ENCODE measurements at regions not wholly inside any gene's neighbourhood (a gene's known extent, or its start where the extent isn't known, plus 50 kb on each side); places are given as distances from the start of the nearest gene placed in this dataset.

- 94% methylated on average over 6 of the region's 7 CpGs for WGBS (ENCODE audit: insufficient coverage, low lambda C conversion rate)
- Histone ChIP-seq H3K4me1 (ENCODE audit: control insufficient read depth, insufficient read depth, low read length) (no peaks in the 10 kb centered on the region), H3K27ac (ENCODE audit: low read length) (no peak overlapping the region), H3K27me3 (ENCODE audit: control insufficient read depth, insufficient read depth, low read length) (no peaks in the 10 kb centered on the region), H3K9me3 (ENCODE audit: control insufficient read depth, low read depth, low read length) (no peaks in the 10 kb centered on the region), H3K4me3 (ENCODE audit: low read length) (no peak overlapping the region), H3K36me3 (ENCODE audit: control insufficient read depth, insufficient read depth, low read length) (no peaks in the 10 kb centered on the region)
- DNase-seq: no peak
Measured at GRCh38 chr4:171644430-171645057, 168.7 kb upstream of the GALNTL6 start.

GRCh38 chr4:171639540-171639939, 173.7 kb upstream of the GALNTL6 start:
- H3K4me3 ChIP-seq (ENCODE audit: low read length): no peak overlapping the region
- no peak overlapping the region for H3K27ac ChIP-seq (ENCODE audit: low read length)
- no peaks in the 10 kb centered on the region for H3K4me1 ChIP-seq (ENCODE audit: control insufficient read depth, insufficient read depth, low read length)
- no peaks in the 10 kb centered on the region for H3K36me3 ChIP-seq (ENCODE audit: control insufficient read depth, insufficient read depth, low read length)
- DNase-seq: no peak
- no peaks in the 10 kb centered on the region for H3K9me3 ChIP-seq (ENCODE audit: control insufficient read depth, low read depth, low read length)
- 71% methylated on average over 4 of the region's 5 CpGs for WGBS (ENCODE audit: insufficient coverage, low lambda C conversion rate)
- no peaks in the 10 kb centered on the region for H3K27me3 ChIP-seq (ENCODE audit: control insufficient read depth, insufficient read depth, low read length)

- Histone ChIP-seq H3K9me3 (ENCODE audit: control insufficient read depth, low read depth, low read length) (no peaks in the 10 kb centered on the region), H3K4me3 (ENCODE audit: low read length) (no peak overlapping the region), H3K27ac (ENCODE audit: low read length) (no peak overlapping the region), H3K36me3 (ENCODE audit: control insufficient read depth, insufficient read depth, low read length) (no peaks in the 10 kb centered on the region), H3K4me1 (ENCODE audit: control insufficient read depth, insufficient read depth, low read length) (no peaks in the 10 kb centered on the region), H3K27me3 (ENCODE audit: control insufficient read depth, insufficient read depth, low read length) (no peaks in the 10 kb centered on the region)
- WGBS (ENCODE audit: insufficient coverage, low lambda C conversion rate): 100% methylated on average over 2 of the region's 2 CpGs
- no peak for DNase-seq
Measured at GRCh38 chr4:171636606-171637005, 176.6 kb upstream of the GALNTL6 start.

- H3K9me3 ChIP-seq (ENCODE audit: control insufficient read depth, low read depth, low read length): no peaks in the 10 kb centered on the region
- no peaks in the 10 kb centered on the region for H3K27me3 ChIP-seq (ENCODE audit: control insufficient read depth, insufficient read depth, low read length)
- WGBS (ENCODE audit: insufficient coverage, low lambda C conversion rate): no CpG with 5 or more reads among the region's 18 CpGs
- no peaks in the 10 kb centered on the region for H3K4me1 ChIP-seq (ENCODE audit: control insufficient read depth, insufficient read depth, low read length)
- H3K36me3 ChIP-seq (ENCODE audit: control insufficient read depth, insufficient read depth, low read length): no peaks in the 10 kb centered on the region
- no peak overlapping the region for H3K4me3 ChIP-seq (ENCODE audit: low read length)
- DNase-seq: no peak
- H3K27ac ChIP-seq (ENCODE audit: low read length): no peak overlapping the region
Measured at GRCh38 chr4:171629737-171630136, 183.5 kb upstream of the GALNTL6 start.

GRCh38 chr4:171629182-171629581, 184.0 kb upstream of the GALNTL6 start:
- Histone ChIP-seq H3K4me3 (ENCODE audit: low read length) (no peak overlapping the region), H3K9me3 (ENCODE audit: control insufficient read depth, low read depth, low read length) (no peaks in the 10 kb centered on the region), H3K27ac (ENCODE audit: low read length) (no peak overlapping the region), H3K27me3 (ENCODE audit: control insufficient read depth, insufficient read depth, low read length) (no peaks in the 10 kb centered on the region), H3K36me3 (ENCODE audit: control insufficient read depth, insufficient read depth, low read length) (no peaks in the 10 kb centered on the region), H3K4me1 (ENCODE audit: control insufficient read depth, insufficient read depth, low read length) (no peaks in the 10 kb centered on the region)
- no peak for DNase-seq
- 86% methylated on average over 1 of the region's 3 CpGs for WGBS (ENCODE audit: insufficient coverage, low lambda C conversion rate)

- DNase-seq: no peak
- Histone ChIP-seq H3K36me3 (ENCODE audit: control insufficient read depth, insufficient read depth, low read length) (no peaks in the 10 kb centered on the region), H3K9me3 (ENCODE audit: control insufficient read depth, low read depth, low read length) (no peaks in the 10 kb centered on the region), H3K4me3 (ENCODE audit: low read length) (no peak overlapping the region), H3K27ac (ENCODE audit: low read length) (no peak overlapping the region), H3K27me3 (ENCODE audit: control insufficient read depth, insufficient read depth, low read length) (no peaks in the 10 kb centered on the region), H3K4me1 (ENCODE audit: control insufficient read depth, insufficient read depth, low read length) (no peaks in the 10 kb centered on the region)
- 100% methylated on average over 1 of the region's 4 CpGs for WGBS (ENCODE audit: insufficient coverage, low lambda C conversion rate)
Measured at GRCh38 chr4:171626554-171626953, 186.7 kb upstream of the GALNTL6 start.

- no CpG with 5 or more reads among the region's 3 CpGs for WGBS (ENCODE audit: insufficient coverage, low lambda C conversion rate)
Measured at GRCh38 chr4:171622729-171623128, 190.5 kb upstream of the GALNTL6 start.

GRCh38 chr4:171621646-171622045, 191.6 kb upstream of the GALNTL6 start:
- no peak for DNase-seq
- H3K27ac ChIP-seq (ENCODE audit: low read length): no peak overlapping the region
- H3K4me1 ChIP-seq (ENCODE audit: control insufficient read depth, insufficient read depth, low read length): no peaks in the 10 kb centered on the region
- H3K36me3 ChIP-seq (ENCODE audit: control insufficient read depth, insufficient read depth, low read length): no peaks in the 10 kb centered on the region
- no peak overlapping the region for H3K4me3 ChIP-seq (ENCODE audit: low read length)
- H3K27me3 ChIP-seq (ENCODE audit: control insufficient read depth, insufficient read depth, low read length): no peaks in the 10 kb centered on the region
- H3K9me3 ChIP-seq (ENCODE audit: control insufficient read depth, low read depth, low read length): no peaks in the 10 kb centered on the region

More at GRCh38 chr4:171622729-171623128, 190.5 kb upstream of the GALNTL6 start:
- no peak for DNase-seq
- H3K4me1 ChIP-seq (ENCODE audit: control insufficient read depth, insufficient read depth, low read length): no peaks in the 10 kb centered on the region
- no peak overlapping the region for H3K4me3 ChIP-seq (ENCODE audit: low read length)
- H3K27ac ChIP-seq (ENCODE audit: low read length): no peak overlapping the region
- no peaks in the 10 kb centered on the region for H3K27me3 ChIP-seq (ENCODE audit: control insufficient read depth, insufficient read depth, low read length)
- H3K36me3 ChIP-seq (ENCODE audit: control insufficient read depth, insufficient read depth, low read length): no peaks in the 10 kb centered on the region
- H3K9me3 ChIP-seq (ENCODE audit: control insufficient read depth, low read depth, low read length): no peaks in the 10 kb centered on the region

GRCh38 chr4:171612907-171613306, 200.3 kb upstream of the GALNTL6 start:
- no peaks in the 10 kb centered on the region for H3K27me3 ChIP-seq (ENCODE audit: control insufficient read depth, insufficient read depth, low read length)
- H3K4me1 ChIP-seq (ENCODE audit: control insufficient read depth, insufficient read depth, low read length): no peaks in the 10 kb centered on the region
- no peaks in the 10 kb centered on the region for H3K9me3 ChIP-seq (ENCODE audit: control insufficient read depth, low read depth, low read length)
- no peaks in the 10 kb centered on the region for H3K36me3 ChIP-seq (ENCODE audit: control insufficient read depth, insufficient read depth, low read length)
- WGBS (ENCODE audit: insufficient coverage, low lambda C conversion rate): 50% methylated on average over 1 of the region's 2 CpGs
- no peak overlapping the region for H3K27ac ChIP-seq (ENCODE audit: low read length)
- H3K4me3 ChIP-seq (ENCODE audit: low read length): no peak overlapping the region
- peak in 1 of 2 donors; percentile 3 for DNase-seq

GRCh38 chr4:171602638-171603355, 210.4 kb upstream of the GALNTL6 start:
- Histone ChIP-seq H3K4me3 (ENCODE audit: low read length) (no peak overlapping the region), H3K9me3 (ENCODE audit: control insufficient read depth, low read depth, low read length) (no peaks in the 10 kb centered on the region), H3K4me1 (ENCODE audit: control insufficient read depth, insufficient read depth, low read length) (no peaks in the 10 kb centered on the region), H3K27ac (ENCODE audit: low read length) (no peak overlapping the region), H3K27me3 (ENCODE audit: control insufficient read depth, insufficient read depth, low read length) (no peaks in the 10 kb centered on the region), H3K36me3 (ENCODE audit: control insufficient read depth, insufficient read depth, low read length) (no peaks in the 10 kb centered on the region)
- DNase-seq: no peak
- 80% methylated on average over 1 of the region's 8 CpGs for WGBS (ENCODE audit: insufficient coverage, low lambda C conversion rate)

GRCh38 chr4:171601091-171601490, 212.1 kb upstream of the GALNTL6 start:
- H3K4me1 ChIP-seq (ENCODE audit: control insufficient read depth, insufficient read depth, low read length): no peaks in the 10 kb centered on the region
- no CpG with 5 or more reads among the region's 3 CpGs for WGBS (ENCODE audit: insufficient coverage, low lambda C conversion rate)
- H3K4me3 ChIP-seq (ENCODE audit: low read length): no peak overlapping the region
- no peaks in the 10 kb centered on the region for H3K9me3 ChIP-seq (ENCODE audit: control insufficient read depth, low read depth, low read length)
- no peaks in the 10 kb centered on the region for H3K27me3 ChIP-seq (ENCODE audit: control insufficient read depth, insufficient read depth, low read length)
- DNase-seq: no peak
- no peak overlapping the region for H3K27ac ChIP-seq (ENCODE audit: low read length)
- no peaks in the 10 kb centered on the region for H3K36me3 ChIP-seq (ENCODE audit: control insufficient read depth, insufficient read depth, low read length)
